Ectodermal cell (in vitro differentiated cells): ENCODE measurements at regions not wholly inside any gene's neighbourhood (a gene's known extent, or its start where the extent isn't known, plus 50 kb on each side); places are given as distances from the start of the nearest gene placed in this dataset.
"Not testable (repeated sequence)": the region's sequence is repeated elsewhere in the genome, so short reads cannot be mapped to it uniquely, and the experiment has no call there.

Source experiments
- H3K27ac ChIP-seq: 2 replicates; pipeline ENCODE4 v1.7.0; 2013; ENCODE audit warnings: mild to moderate bottlenecking, low read depth, low read length; ENCODE audit not compliant: insufficient read depth, poor library complexity, severe bottlenecking
- H3K27me3 ChIP-seq: 2 replicates; pipeline ENCODE4 v1.7.0; 2013; ENCODE audit warnings: mild to moderate bottlenecking, low read length; ENCODE audit not compliant: insufficient read depth, control insufficient read depth, poor library complexity, severe bottlenecking
- H3K36me3 ChIP-seq: one replicate; pipeline ENCODE4 v1.7.0; 2013; ENCODE audit warnings: low read length; ENCODE audit not compliant: control insufficient read depth, insufficient read depth
- H3K4me1 ChIP-seq: one replicate; pipeline ENCODE4 v1.7.0; 2013; ENCODE audit warnings: low read length; ENCODE audit not compliant: control insufficient read depth, insufficient read depth
- H3K4me3 ChIP-seq: 2 replicates; pipeline ENCODE4 v1.7.0; 2013; ENCODE audit warnings: low read depth, low read length, control low read depth; ENCODE audit not compliant: insufficient read depth
- H3K9me3 ChIP-seq: 2 replicates; pipeline ENCODE4 v1.7.0; 2013; ENCODE audit warnings: mild to moderate bottlenecking, low read length, moderate library complexity; ENCODE audit not compliant: control insufficient read depth
- WGBS, 2 experiments: methylation state at CpG; one replicate each; pipeline ENCODE4 v1.1.7; 2013; ENCODE audit warnings: missing lambda C conversion rate in 2 of 2; 5-methylcytosine and 5-hydroxymethylcytosine counted together

DNA sequence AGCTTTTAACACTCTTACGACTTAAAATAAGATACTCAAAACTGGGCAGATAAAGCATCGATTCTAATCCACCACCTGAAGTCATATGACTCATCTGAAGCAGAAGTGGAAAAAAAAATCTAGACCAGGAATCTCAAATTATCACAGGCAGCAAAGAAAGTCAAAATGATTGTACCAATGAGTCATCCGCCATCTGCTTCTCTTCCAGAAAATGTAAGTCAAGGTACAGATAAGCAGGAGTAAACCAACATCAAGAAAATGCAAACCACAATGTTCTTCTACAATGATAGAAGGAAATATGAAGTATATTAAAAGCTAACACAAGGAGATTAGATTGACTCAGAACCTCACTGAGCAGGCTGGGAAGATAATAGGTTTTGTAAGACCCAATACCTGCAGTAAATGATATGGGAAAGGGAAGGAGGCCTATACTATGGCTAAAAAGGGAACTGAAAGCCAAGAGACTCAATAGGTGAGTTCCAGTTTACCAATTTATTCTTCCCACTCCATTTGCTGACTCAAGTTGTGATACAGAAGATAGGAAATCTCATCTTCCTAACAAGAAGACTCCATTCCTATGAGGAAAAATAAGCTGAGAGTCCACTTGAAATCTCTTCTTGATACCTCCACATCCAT is 88.4 kb upstream of the TET2 start:
- no peak overlapping the region for H3K27ac ChIP-seq
- H3K9me3 ChIP-seq: no peaks in the 10 kb centered on the region
- no peak overlapping the region for H3K4me3 ChIP-seq
- H3K36me3 ChIP-seq: no peaks in the 10 kb centered on the region
- WGBS, 2 experiments: 85 to 97% methylated on average over 2 to 3 of the region's 3 CpGs
- no peaks in the 10 kb centered on the region for H3K4me1 ChIP-seq
- no peaks in the 10 kb centered on the region for H3K27me3 ChIP-seq

DNA sequence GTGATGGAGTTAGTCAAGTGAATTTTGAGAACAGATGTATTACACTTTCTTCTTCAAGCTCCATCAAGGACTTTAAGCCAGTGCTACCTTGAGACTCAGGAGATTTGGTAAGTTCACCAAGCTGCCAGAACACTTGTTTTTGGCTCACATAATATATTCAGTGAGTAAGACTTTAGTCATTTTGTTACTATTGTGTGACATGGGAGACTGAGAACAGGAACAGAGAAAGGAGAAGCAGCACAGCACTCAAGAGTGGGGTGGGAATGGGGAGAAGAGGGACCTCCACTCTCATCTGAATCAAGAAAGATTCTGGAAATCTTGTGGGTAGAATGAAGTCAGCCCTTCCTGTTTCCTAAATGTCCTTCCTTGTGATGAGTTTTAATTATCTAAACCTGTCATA is 87.3 kb upstream of the TET2 start:
- Histone ChIP-seq H3K27me3 (no peaks in the 10 kb centered on the region), H3K4me1 (no peaks in the 10 kb centered on the region), H3K9me3 (no peaks in the 10 kb centered on the region), H3K36me3 (no peaks in the 10 kb centered on the region), H3K27ac (no peak overlapping the region), H3K4me3 (no peak overlapping the region)

DNA sequence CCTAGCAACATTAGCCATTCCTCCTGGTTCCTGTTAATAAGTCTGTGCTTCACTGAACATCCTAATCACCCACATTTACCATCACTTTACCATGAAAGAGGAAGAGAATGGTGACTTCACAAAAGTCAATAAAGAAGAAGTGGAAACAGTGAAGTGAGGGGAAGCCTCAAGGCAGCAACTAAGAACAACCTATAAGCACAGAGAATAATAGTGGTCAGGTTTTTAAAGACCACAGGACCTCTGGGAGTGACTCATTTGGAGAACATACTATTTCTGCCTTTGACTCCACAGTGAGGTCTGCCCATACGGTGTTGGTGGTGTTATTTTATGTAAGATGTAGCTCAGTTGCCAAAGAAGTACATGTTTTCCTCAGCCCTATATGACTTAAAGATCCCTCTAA is 86.0 kb upstream of the TET2 start:
- Histone ChIP-seq H3K4me1 (no peaks in the 10 kb centered on the region), H3K36me3 (no peaks in the 10 kb centered on the region), H3K27ac (no peak overlapping the region), H3K27me3 (no peaks in the 10 kb centered on the region), H3K9me3 (no peaks in the 10 kb centered on the region), H3K4me3 (no peak overlapping the region)
- no CpG with 5 or more reads among the region's 1 CpG for WGBS, 2 experiments

DNA sequence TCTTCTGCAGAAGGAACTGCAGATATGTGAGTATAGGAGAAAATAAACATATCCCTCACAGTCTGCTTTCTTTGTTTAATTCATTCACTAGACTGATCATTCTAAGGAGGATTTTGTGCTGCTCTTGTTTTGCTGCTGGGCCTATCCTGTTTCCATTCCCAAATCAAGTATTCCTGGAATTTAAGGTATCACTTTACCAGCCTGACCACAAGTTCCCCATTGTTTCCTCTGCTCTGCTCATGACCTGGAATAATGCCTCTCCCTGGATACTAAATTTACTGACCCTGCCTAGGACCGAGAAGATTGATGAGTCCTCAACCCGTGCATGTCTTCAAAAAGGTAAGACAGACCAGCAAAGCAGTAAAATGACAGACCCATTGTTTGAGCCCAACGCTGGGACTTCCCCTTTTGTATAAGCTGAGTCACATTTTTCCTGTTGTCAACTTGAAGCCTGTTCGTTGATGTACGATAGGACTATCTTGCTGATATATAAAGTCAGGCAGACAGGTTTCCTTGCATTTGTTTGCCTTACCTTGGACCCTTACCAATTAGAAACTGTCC is 85.5 kb upstream of the TET2 start:
- H3K27ac ChIP-seq: no peak overlapping the region
- H3K4me3 ChIP-seq: no peak overlapping the region
- H3K36me3 ChIP-seq: no peaks in the 10 kb centered on the region
- no peaks in the 10 kb centered on the region for H3K4me1 ChIP-seq
- H3K27me3 ChIP-seq: no peaks in the 10 kb centered on the region
- 64 to 67% methylated on average over 5 of the region's 5 CpGs for WGBS, 2 experiments
- no peaks in the 10 kb centered on the region for H3K9me3 ChIP-seq

DNA sequence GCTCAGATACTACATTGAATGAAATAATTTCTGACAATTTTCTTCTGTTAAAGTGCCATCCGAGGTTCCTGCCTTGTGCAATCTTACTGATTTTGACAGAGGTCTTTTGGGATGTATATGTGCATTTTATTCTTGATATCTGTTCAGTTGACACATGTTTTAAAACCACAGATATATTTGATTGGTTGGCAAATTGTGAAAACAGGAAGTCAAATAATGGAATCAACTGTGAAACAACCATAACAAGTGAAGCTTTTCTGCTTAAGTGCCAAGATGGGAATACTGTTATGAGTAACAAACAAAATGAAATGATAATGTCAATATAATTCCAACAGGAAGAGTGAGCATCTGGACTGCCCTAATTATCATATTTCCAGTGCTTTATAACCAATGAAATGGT is 84.9 kb upstream of the TET2 start:
- H3K4me3 ChIP-seq: no peak overlapping the region
- no peaks in the 10 kb centered on the region for H3K27me3 ChIP-seq
- no peak overlapping the region for H3K27ac ChIP-seq
- no peaks in the 10 kb centered on the region for H3K36me3 ChIP-seq
- no peaks in the 10 kb centered on the region for H3K9me3 ChIP-seq
- 80 to 100% methylated on average over 1 of the region's 1 CpG for WGBS, 2 experiments
- H3K4me1 ChIP-seq: no peaks in the 10 kb centered on the region

DNA sequence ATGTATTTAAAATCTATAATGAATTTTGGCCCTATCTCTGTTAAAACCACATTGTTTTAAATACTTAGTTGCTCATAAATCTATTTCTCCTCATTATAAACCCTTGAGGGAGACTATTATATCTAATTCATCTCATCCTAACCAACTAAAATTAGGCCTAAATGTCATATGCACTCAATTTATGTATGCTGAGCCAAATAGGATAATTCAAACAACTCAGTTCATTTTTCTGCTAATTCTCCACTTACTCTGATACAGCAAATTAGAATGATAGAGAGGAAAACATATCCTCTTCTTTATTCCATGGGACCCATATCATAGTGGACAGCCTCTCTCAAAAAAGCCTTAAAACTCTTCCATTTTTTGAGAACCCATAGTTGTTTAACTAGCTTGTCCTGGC is 80.3 kb upstream of the TET2 start:
- Histone ChIP-seq H3K27ac (no peak overlapping the region), H3K4me3 (no peak overlapping the region), H3K4me1 (no peaks in the 10 kb centered on the region), H3K9me3 (no peaks in the 10 kb centered on the region), H3K27me3 (no peaks in the 10 kb centered on the region), H3K36me3 (no peaks in the 10 kb centered on the region)

DNA sequence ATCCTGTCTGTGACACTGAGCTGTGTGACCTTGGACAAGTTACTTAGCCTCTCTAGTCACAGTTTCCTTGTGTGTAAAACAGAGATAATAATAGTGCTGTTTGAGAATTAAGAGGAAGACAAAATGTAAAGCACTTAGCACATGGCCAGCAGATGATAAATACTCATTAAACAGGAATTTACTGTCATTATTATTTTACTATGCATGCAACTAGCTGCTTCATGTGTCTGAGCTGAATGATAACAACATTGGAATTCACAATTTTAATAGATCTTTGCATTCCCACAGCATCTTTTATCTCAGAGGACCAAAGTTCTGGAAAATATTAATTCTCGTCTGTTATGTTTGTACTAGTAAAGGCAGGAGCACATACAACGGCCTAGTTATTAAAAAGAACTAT is 79.2 kb upstream of the TET2 start:
- Histone ChIP-seq H3K4me1 (no peaks in the 10 kb centered on the region), H3K4me3 (no peak overlapping the region), H3K36me3 (no peaks in the 10 kb centered on the region), H3K27ac (no peak overlapping the region), H3K9me3 (no peaks in the 10 kb centered on the region), H3K27me3 (no peaks in the 10 kb centered on the region)
- WGBS, 2 experiments: 97 to 100% methylated on average over 1 to 2 of the region's 2 CpGs

DNA sequence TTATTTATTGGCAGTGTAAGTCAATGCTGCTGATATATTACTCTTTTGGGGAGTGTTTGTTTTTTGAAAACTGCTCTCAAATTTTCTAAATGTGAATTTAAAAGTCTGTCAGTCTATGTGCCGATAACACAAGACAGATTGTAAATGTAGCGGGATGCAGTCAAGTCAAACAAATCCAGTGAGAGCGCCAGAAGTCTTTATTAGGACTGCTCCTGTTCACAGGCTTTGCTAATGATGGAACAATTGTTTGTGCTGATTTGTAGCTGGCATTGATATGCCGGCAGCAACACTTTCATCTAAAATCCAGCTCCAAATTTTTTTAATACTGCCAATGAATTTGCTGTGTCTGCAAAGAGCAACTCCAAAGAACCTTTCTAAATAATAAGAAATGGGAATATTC is 78.7 kb upstream of the TET2 start:
- Histone ChIP-seq H3K4me1 (no peaks in the 10 kb centered on the region), H3K27me3 (no peaks in the 10 kb centered on the region), H3K4me3 (no peak overlapping the region), H3K27ac (no peak overlapping the region), H3K9me3 (no peaks in the 10 kb centered on the region), H3K36me3 (no peaks in the 10 kb centered on the region)
- 90 to 95% methylated on average over 3 to 4 of the region's 4 CpGs for WGBS, 2 experiments

DNA sequence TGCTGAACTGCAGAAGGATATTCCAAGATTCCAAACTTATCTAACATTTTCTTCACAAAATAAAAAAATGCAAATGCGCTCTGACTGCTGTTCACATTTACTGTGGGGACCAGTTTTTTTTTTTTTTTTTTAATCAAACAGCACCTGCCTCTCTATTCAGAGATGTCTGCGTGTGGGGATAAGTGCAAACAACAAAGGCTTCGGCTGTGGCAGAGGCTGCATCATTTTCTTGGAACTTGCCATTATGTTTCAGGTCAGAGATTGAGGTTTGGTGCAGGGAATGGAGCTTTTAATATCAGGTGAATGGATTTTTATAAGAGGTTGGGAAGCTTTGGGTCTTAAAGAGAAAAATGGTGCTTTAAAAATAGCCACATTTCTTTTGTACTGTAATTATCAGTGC is 78.2 kb upstream of the TET2 start:
- H3K36me3 ChIP-seq: no peaks in the 10 kb centered on the region
- WGBS, 2 experiments: 86 to 93% methylated on average over 3 of the region's 3 CpGs
- H3K27ac ChIP-seq: no peak overlapping the region
- no peaks in the 10 kb centered on the region for H3K27me3 ChIP-seq
- no peaks in the 10 kb centered on the region for H3K9me3 ChIP-seq
- H3K4me3 ChIP-seq: no peak overlapping the region
- no peaks in the 10 kb centered on the region for H3K4me1 ChIP-seq

DNA sequence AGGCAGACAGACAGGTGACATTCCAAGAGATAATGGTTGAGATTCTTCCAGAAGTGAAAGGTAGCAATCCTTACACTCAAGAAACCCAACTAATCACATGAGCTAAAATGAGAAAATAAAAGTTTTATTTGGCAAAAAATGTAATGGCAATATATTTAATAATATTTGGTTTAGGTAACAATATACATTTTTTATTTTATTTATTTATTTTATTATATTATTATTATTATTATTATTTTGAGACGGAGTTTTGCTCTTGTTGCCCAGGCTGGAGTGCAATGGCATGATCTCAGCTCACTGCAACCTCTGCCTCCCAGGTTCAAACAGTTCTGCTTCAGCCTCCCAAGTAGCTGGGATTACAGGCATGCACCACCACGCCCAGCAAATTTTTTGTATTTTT is 74.6 kb upstream of the TET2 start:
- H3K4me3 ChIP-seq, H3K27me3 ChIP-seq, H3K27ac ChIP-seq, H3K36me3 ChIP-seq, H3K4me1 ChIP-seq, H3K9me3 ChIP-seq: not testable (repeated sequence)
- WGBS, 2 experiments: 88% methylated on average over 1 to 2 of the region's 2 CpGs

DNA sequence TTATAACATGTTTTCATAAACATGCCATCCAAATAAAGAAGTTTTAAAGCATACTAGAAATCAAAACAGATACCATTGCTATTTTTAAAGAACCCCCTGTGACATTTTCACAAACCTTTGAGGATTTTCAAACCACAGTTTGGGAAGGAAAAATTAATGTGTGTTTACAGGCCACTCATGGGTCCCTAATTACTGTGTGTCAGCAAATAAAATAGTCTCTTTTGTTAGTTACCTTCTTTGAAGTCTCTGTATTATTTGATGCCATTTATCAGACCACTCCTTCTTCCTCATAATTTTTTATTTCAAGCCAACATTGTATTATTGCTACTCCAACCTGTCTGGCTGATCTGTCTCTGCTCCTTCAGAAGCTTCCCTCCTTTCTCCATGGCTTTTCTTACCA is 72.6 kb upstream of the TET2 start:
- no peaks in the 10 kb centered on the region for H3K9me3 ChIP-seq
- no peaks in the 10 kb centered on the region for H3K27me3 ChIP-seq
- H3K4me3 ChIP-seq: no peak overlapping the region
- no peak overlapping the region for H3K27ac ChIP-seq
- H3K36me3 ChIP-seq: no peaks in the 10 kb centered on the region
- H3K4me1 ChIP-seq: no peaks in the 10 kb centered on the region
